ENCODE measurements at regions not wholly inside any gene's neighbourhood (a gene's known extent, or its start where the extent isn't known, plus 50 kb on each side); places are given as distances from the start of the nearest gene placed in this dataset.
A peak's percentile ranks its signal among the peaks of the same experiment; 100 is the strongest.

- H3K27me3 ChIP-seq (ENCODE audit: insufficient read depth, insufficient read length), result no peaks in the 10 kb centered on the region
- no peaks in the 10 kb centered on the region for H3K4me1 ChIP-seq (ENCODE audit: insufficient read depth, insufficient read length)
- H3K36me3 ChIP-seq (ENCODE audit: insufficient read depth, insufficient read length, low read length), result no peaks in the 10 kb centered on the region
- no peak for DNase-seq (ENCODE audit: low read depth, low spot score)
- TF ChIP-seq SUZ12 (IDR thresholded peaks at IDR 0.05; ENCODE audit: extremely low read depth, insufficient read depth, insufficient read length), result no peak
- TF ChIP-seq ZNF274 (IDR thresholded peaks at IDR 0.05; ENCODE audit: low read depth, low read length), result no peak
- TF ChIP-seq YY1 (IDR thresholded peaks at IDR 0.05; ENCODE audit: insufficient read depth, insufficient read length), result no peak
- no peak overlapping the region for H3K9ac ChIP-seq (ENCODE audit: insufficient read length, low read depth)
- H3K9me3 ChIP-seq (ENCODE audit: insufficient read depth, low read length), result no peaks in the 10 kb centered on the region
- H3K4me3 ChIP-seq (ENCODE audit: insufficient read length, low read depth), result no peak overlapping the region
Observed at GRCh38 chr4:187364401-187364800, 631.2 kb upstream of the ZFP42 start.

GRCh38 chr4:187364851-187365250, 630.7 kb upstream of the ZFP42 start:
- H3K9ac ChIP-seq (ENCODE audit: insufficient read length, low read depth), result no peak overlapping the region
- no peaks in the 10 kb centered on the region for H3K36me3 ChIP-seq (ENCODE audit: insufficient read depth, insufficient read length, low read length)
- no peak for DNase-seq (ENCODE audit: low read depth, low spot score)
- H3K9me3 ChIP-seq (ENCODE audit: insufficient read depth, low read length), result no peaks in the 10 kb centered on the region
- H3K27me3 ChIP-seq (ENCODE audit: insufficient read depth, insufficient read length), result no peaks in the 10 kb centered on the region
- no peaks in the 10 kb centered on the region for H3K4me1 ChIP-seq (ENCODE audit: insufficient read depth, insufficient read length)
- no peak overlapping the region for H3K4me3 ChIP-seq (ENCODE audit: insufficient read length, low read depth)
- TF ChIP-seq ZNF274 (IDR thresholded peaks at IDR 0.05; ENCODE audit: low read depth, low read length) (no peak), SUZ12 (IDR thresholded peaks at IDR 0.05; ENCODE audit: extremely low read depth, insufficient read depth, insufficient read length) (no peak), YY1 (IDR thresholded peaks at IDR 0.05; ENCODE audit: insufficient read depth, insufficient read length) (no peak)

GRCh38 chr4:187366530-187366929, 629.0 kb upstream of the ZFP42 start:
- TF ChIP-seq YY1 (IDR thresholded peaks at IDR 0.05; ENCODE audit: insufficient read depth, insufficient read length), result no peak
- TF ChIP-seq SUZ12 (IDR thresholded peaks at IDR 0.05; ENCODE audit: extremely low read depth, insufficient read depth, insufficient read length), result no peak
- TF ChIP-seq ZNF274 (IDR thresholded peaks at IDR 0.05; ENCODE audit: low read depth, low read length), result no peak
- H3K4me1 ChIP-seq (ENCODE audit: insufficient read depth, insufficient read length), result no peaks in the 10 kb centered on the region
- H3K27me3 ChIP-seq (ENCODE audit: insufficient read depth, insufficient read length), result no peaks in the 10 kb centered on the region
- H3K9ac ChIP-seq (ENCODE audit: insufficient read length, low read depth), result no peak overlapping the region
- no peaks in the 10 kb centered on the region for H3K36me3 ChIP-seq (ENCODE audit: insufficient read depth, insufficient read length, low read length)
- no peaks in the 10 kb centered on the region for H3K9me3 ChIP-seq (ENCODE audit: insufficient read depth, low read length)
- H3K4me3 ChIP-seq (ENCODE audit: insufficient read length, low read depth), result no peak overlapping the region
- DNase-seq (ENCODE audit: low read depth, low spot score), result no peak

GRCh38 chr4:187370918-187371317, 624.7 kb upstream of the ZFP42 start:
- TF ChIP-seq SUZ12 (IDR thresholded peaks at IDR 0.05; ENCODE audit: extremely low read depth, insufficient read depth, insufficient read length) (no peak), ZNF274 (IDR thresholded peaks at IDR 0.05; ENCODE audit: low read depth, low read length) (no peak), YY1 (IDR thresholded peaks at IDR 0.05; ENCODE audit: insufficient read depth, insufficient read length) (no peak)
- H3K4me1 ChIP-seq (ENCODE audit: insufficient read depth, insufficient read length), result no peaks in the 10 kb centered on the region
- no peaks in the 10 kb centered on the region for H3K27me3 ChIP-seq (ENCODE audit: insufficient read depth, insufficient read length)
- DNase-seq (ENCODE audit: low read depth, low spot score), result no peak
- H3K4me3 ChIP-seq (ENCODE audit: insufficient read length, low read depth), result no peak overlapping the region
- H3K9ac ChIP-seq (ENCODE audit: insufficient read length, low read depth), result no peak overlapping the region
- no peaks in the 10 kb centered on the region for H3K36me3 ChIP-seq (ENCODE audit: insufficient read depth, insufficient read length, low read length)
- no peaks in the 10 kb centered on the region for H3K9me3 ChIP-seq (ENCODE audit: insufficient read depth, low read length)

- H3K27me3 ChIP-seq (ENCODE audit: insufficient read depth, insufficient read length), result no peaks in the 10 kb centered on the region
- H3K36me3 ChIP-seq (ENCODE audit: insufficient read depth, insufficient read length, low read length), result no peaks in the 10 kb centered on the region
- H3K9ac ChIP-seq (ENCODE audit: insufficient read length, low read depth), result no peak overlapping the region
- no peak for DNase-seq (ENCODE audit: low read depth, low spot score)
- H3K4me3 ChIP-seq (ENCODE audit: insufficient read length, low read depth), result no peak overlapping the region
- H3K9me3 ChIP-seq (ENCODE audit: insufficient read depth, low read length), result no peaks in the 10 kb centered on the region
- H3K4me1 ChIP-seq (ENCODE audit: insufficient read depth, insufficient read length), result no peaks in the 10 kb centered on the region
- TF ChIP-seq YY1 (IDR thresholded peaks at IDR 0.05; ENCODE audit: insufficient read depth, insufficient read length) (no peak), ZNF274 (IDR thresholded peaks at IDR 0.05; ENCODE audit: low read depth, low read length) (no peak)
Observed at GRCh38 chr4:187378441-187378840, 617.1 kb upstream of the ZFP42 start.

GRCh38 chr4:187380181-187380581, 615.4 kb upstream of the ZFP42 start:
- Histone ChIP-seq H3K9me3 (ENCODE audit: insufficient read depth, low read length) (no peaks in the 10 kb centered on the region), H3K4me1 (ENCODE audit: insufficient read depth, insufficient read length) (no peaks in the 10 kb centered on the region), H3K9ac (ENCODE audit: insufficient read length, low read depth) (no peak overlapping the region), H3K27me3 (ENCODE audit: insufficient read depth, insufficient read length) (no peaks in the 10 kb centered on the region), H3K36me3 (ENCODE audit: insufficient read depth, insufficient read length, low read length) (no peaks in the 10 kb centered on the region), H3K4me3 (ENCODE audit: insufficient read length, low read depth) (no peak overlapping the region)
- TF ChIP-seq ZNF274 (IDR thresholded peaks at IDR 0.05; ENCODE audit: low read depth, low read length) (no peak), YY1 (IDR thresholded peaks at IDR 0.05; ENCODE audit: insufficient read depth, insufficient read length) (no peak), SUZ12 (IDR thresholded peaks at IDR 0.05; ENCODE audit: extremely low read depth, insufficient read depth, insufficient read length) (no peak)
- peak; percentile 18 for DNase-seq (ENCODE audit: low read depth, low spot score)

- Histone ChIP-seq H3K4me3 (ENCODE audit: insufficient read length, low read depth) (no peak overlapping the region), H3K36me3 (ENCODE audit: insufficient read depth, insufficient read length, low read length) (no peaks in the 10 kb centered on the region), H3K9me3 (ENCODE audit: insufficient read depth, low read length) (no peaks in the 10 kb centered on the region), H3K9ac (ENCODE audit: insufficient read length, low read depth) (no peak overlapping the region), H3K4me1 (ENCODE audit: insufficient read depth, insufficient read length) (no peaks in the 10 kb centered on the region), H3K27me3 (ENCODE audit: insufficient read depth, insufficient read length) (no peaks in the 10 kb centered on the region)
- DNase-seq (ENCODE audit: low read depth, low spot score), result no peak
- TF ChIP-seq YY1 (IDR thresholded peaks at IDR 0.05; ENCODE audit: insufficient read depth, insufficient read length), result no peak
Observed at GRCh38 chr4:187383181-187383580, 612.4 kb upstream of the ZFP42 start.

- Histone ChIP-seq H3K4me3 (ENCODE audit: insufficient read length, low read depth) (no peak overlapping the region), H3K4me1 (ENCODE audit: insufficient read depth, insufficient read length) (no peaks in the 10 kb centered on the region), H3K27me3 (ENCODE audit: insufficient read depth, insufficient read length) (no peaks in the 10 kb centered on the region), H3K9ac (ENCODE audit: insufficient read length, low read depth) (no peak overlapping the region), H3K9me3 (ENCODE audit: insufficient read depth, low read length) (no peaks in the 10 kb centered on the region), H3K36me3 (ENCODE audit: insufficient read depth, insufficient read length, low read length) (no peaks in the 10 kb centered on the region)
- no peak for DNase-seq (ENCODE audit: low read depth, low spot score)
- TF ChIP-seq YY1 (IDR thresholded peaks at IDR 0.05; ENCODE audit: insufficient read depth, insufficient read length) (no peak), SUZ12 (IDR thresholded peaks at IDR 0.05; ENCODE audit: extremely low read depth, insufficient read depth, insufficient read length) (no peak), ZNF274 (IDR thresholded peaks at IDR 0.05; ENCODE audit: low read depth, low read length) (no peak)
Observed at GRCh38 chr4:187387739-187388138, 607.8 kb upstream of the ZFP42 start.

All from NT2/D1 (cell line).